ENCODE measurements at regions not wholly inside any gene's neighbourhood (a gene's known extent, or its start where the extent isn't known, plus 50 kb on each side); places are given as distances from the start of the nearest gene placed in this dataset.

- no peak overlapping the region for H3K4me3 ChIP-seq (ENCODE audit: low read length)
- DNase-seq (ENCODE audit: low read depth) = no peak
- no peak for TF ChIP-seq CTCF (conservative IDR thresholded peaks at IDR 0.05; ENCODE audit: low read depth, low read length)
Observed at GRCh38 chr5:103473725-103474124, 88.9 kb downstream of the NUDT12 start.

GRCh38 chr5:103472830-103473229 is 89.8 kb downstream of the NUDT12 start:
- H3K4me3 ChIP-seq (ENCODE audit: low read length) = no peak overlapping the region
- no peak for TF ChIP-seq CTCF (conservative IDR thresholded peaks at IDR 0.05; ENCODE audit: low read depth, low read length)
- no peak for DNase-seq (ENCODE audit: low read depth)

GRCh38 chr5:103472265-103472664 is 90.3 kb downstream of the NUDT12 start:
- no peak for DNase-seq (ENCODE audit: low read depth)
- TF ChIP-seq CTCF (conservative IDR thresholded peaks at IDR 0.05; ENCODE audit: low read depth, low read length) = no peak

GRCh38 chr5:103469288-103470040 is 93.1 kb downstream of the NUDT12 start:
- DNase-seq (ENCODE audit: low read depth) = no peak
- TF ChIP-seq CTCF (conservative IDR thresholded peaks at IDR 0.05; ENCODE audit: low read depth, low read length) = no peak
- H3K4me3 ChIP-seq (ENCODE audit: low read length) = no peak overlapping the region

More at GRCh38 chr5:103472265-103472664, 90.3 kb downstream of the NUDT12 start:
- no peak overlapping the region for H3K4me3 ChIP-seq (ENCODE audit: low read length)

- no peak for TF ChIP-seq CTCF (conservative IDR thresholded peaks at IDR 0.05; ENCODE audit: low read depth, low read length)
- no peak for DNase-seq (ENCODE audit: low read depth)
- H3K4me3 ChIP-seq (ENCODE audit: low read length) = no peak overlapping the region
Observed at GRCh38 chr5:103467831-103468230, 94.8 kb downstream of the NUDT12 start.

GRCh38 chr5:103466495-103466894 is 96.1 kb downstream of the NUDT12 start:
- DNase-seq (ENCODE audit: low read depth) = peak; percentile 21
- no peak overlapping the region for H3K4me3 ChIP-seq (ENCODE audit: low read length)
- TF ChIP-seq CTCF (conservative IDR thresholded peaks at IDR 0.05; ENCODE audit: low read depth, low read length) = no peak

GRCh38 chr5:103465891-103466290 is 96.7 kb downstream of the NUDT12 start:
- DNase-seq (ENCODE audit: low read depth) = no peak
- TF ChIP-seq CTCF (conservative IDR thresholded peaks at IDR 0.05; ENCODE audit: low read depth, low read length) = no peak
- no peak overlapping the region for H3K4me3 ChIP-seq (ENCODE audit: low read length)

All from retinal pigment epithelial cell (primary cell).